Activated CD8-positive, alpha-beta memory T cell treated with anti-CD3 and anti-CD28 coated beads for 1 hour (primary cell): ENCODE measurements at regions not wholly inside any gene's neighbourhood (a gene's known extent, or its start where the extent isn't known, plus 50 kb on each side); places are given as distances from the start of the nearest gene placed in this dataset.
"Not testable (repeated sequence)": the region's sequence is repeated elsewhere in the genome, so short reads cannot be mapped to it uniquely, and the experiment has no call there.

Experiments used
- DNase-seq, 2 donors: peaks; one replicate each; pipeline ENCODE4 v3.0.0-alpha.2; 2020; ENCODE audit warnings: low read depth in 1 of 2; ENCODE audit errors: extremely low read depth in 1 of 2

GRCh38 chr3:139113231-139113992 is 68.7 kb upstream of the PRR23C start:
- no peak for DNase-seq

- DNase-seq: no peak
These were observed 69.3 kb upstream of the PRR23C start for GRCh38 chr3:139113993-139114375.

GRCh38 chr3:139116631-139117030 is 71.9 kb upstream of the PRR23C start:
- DNase-seq: not testable (repeated sequence)

GRCh38 chr3:139117136-139117675 is 72.5 kb upstream of the PRR23C start:
- no peak for DNase-seq

- no peak for DNase-seq
These were observed 73.4 kb upstream of the PRR23C start for GRCh38 chr3:139117883-139118760.

GRCh38 chr3:139118835-139119234 is 74.1 kb upstream of the PRR23C start:
- DNase-seq: no peak

GRCh38 chr3:139119331-139120025 is 74.8 kb upstream of the PRR23C start:
- no peak for DNase-seq

- no peak for DNase-seq
These were observed 75.7 kb upstream of the PRR23C start for GRCh38 chr3:139120086-139121056.

- no peak for DNase-seq
These were observed 77.0 kb upstream of the PRR23C start for GRCh38 chr3:139121513-139122220.

GRCh38 chr3:139122221-139122581 is 77.5 kb upstream of the PRR23C start:
- no peak for DNase-seq

- DNase-seq: no peak
These were observed 77.9 kb upstream of the PRR23C start for GRCh38 chr3:139122612-139123011.

- DNase-seq: no peak
These were observed 78.8 kb upstream of the PRR23C start for GRCh38 chr3:139123377-139124095.

GRCh38 chr3:139124197-139124596 is 79.5 kb upstream of the PRR23C start:
- no peak for DNase-seq

GRCh38 chr3:139127101-139127500 is 82.4 kb upstream of the PRR23C start:
- no peak for DNase-seq

GRCh38 chr3:139127629-139128028 is 82.9 kb upstream of the PRR23C start:
- DNase-seq: not testable (repeated sequence)

- no peak for DNase-seq
These were observed 84.1 kb upstream of the PRR23C start for GRCh38 chr3:139128803-139129202.

GRCh38 chr3:139129892-139130291 is 85.2 kb upstream of the PRR23C start:
- DNase-seq: no peak

- no peak for DNase-seq
These were observed 85.9 kb upstream of the PRR23C start for GRCh38 chr3:139130390-139131140.
